ENCODE measurements at regions not wholly inside any gene's neighbourhood (a gene's known extent, or its start where the extent isn't known, plus 50 kb on each side); places are given as distances from the start of the nearest gene placed in this dataset.
"Not testable (repeated sequence)": the region's sequence is repeated elsewhere in the genome, so short reads cannot be mapped to it uniquely, and the experiment has no call there.

- not testable (repeated sequence) for TF ChIP-seq RBAK (CRISPR knock-in tag; IDR thresholded peaks at IDR 0.05); ZNF7 (CRISPR knock-in tag; IDR thresholded peaks at IDR 0.05); ETS1 (CRISPR knock-in tag; IDR thresholded peaks at IDR 0.05); HNF1A (IDR thresholded peaks at IDR 0.05; ENCODE audit: low read depth); HNF1A (CRISPR knock-in tag; IDR thresholded peaks at IDR 0.05; ENCODE audit: borderline replicate concordance); FOXJ3 (CRISPR knock-in tag; IDR thresholded peaks at IDR 0.05; ENCODE audit: borderline replicate concordance); SOX6 (IDR thresholded peaks at IDR 0.05); SOX6 (CRISPR knock-in tag; IDR thresholded peaks at IDR 0.05)
Measured at GRCh38 chr17:77805970-77806369, 152.5 kb upstream of the TNRC6C start.

Data from HepG2 (cell line).